GM23248 (cell line): ENCODE measurements at regions not wholly inside any gene's neighbourhood (a gene's known extent, or its start where the extent isn't known, plus 50 kb on each side); places are given as distances from the start of the nearest gene placed in this dataset.

Experiments used
- EZH2 ChIP-seq: fragments of 200-600 bp; sonication (generic); IDR thresholded peaks from 2 replicates; pipeline ENCODE4 v1.6.1; 2018; ENCODE audit warnings: antibody characterized with exemption, mild to moderate bottlenecking; ENCODE audit not compliant: insufficient read depth, poor library complexity, severe bottlenecking
- EZH2phosphoT487 ChIP-seq: fragments of 200-600 bp; sonication (generic); IDR thresholded peaks from 2 replicates; pipeline ENCODE4 v1.6.1; 2018; ENCODE audit warnings: antibody characterized with exemption, moderate library complexity, mild to moderate bottlenecking, low read depth; ENCODE audit not compliant: insufficient read depth

GRCh38 chr14:95395098-95395737, 75.5 kb upstream of the CLMN start:
- TF ChIP-seq EZH2, result no peak
- TF ChIP-seq EZH2phosphoT487, result no peak
